AG09319 (cell line): ENCODE measurements at regions not wholly inside any gene's neighbourhood (a gene's known extent, or its start where the extent isn't known, plus 50 kb on each side); places are given as distances from the start of the nearest gene placed in this dataset.

Experiments used
- DNase-seq: peaks from one replicate; pipeline ENCODE4 v3.0.0-alpha.2; 2010; ENCODE audit warnings: low read depth; ENCODE audit errors: extremely low read depth
- CTCF ChIP-seq: IDR thresholded peaks from 2 replicates; pipeline ENCODE4 v1.5.1; 2011; ENCODE audit warnings: low read depth, mild to moderate bottlenecking, inconsistent platforms, low read length, moderate library complexity

DNA sequence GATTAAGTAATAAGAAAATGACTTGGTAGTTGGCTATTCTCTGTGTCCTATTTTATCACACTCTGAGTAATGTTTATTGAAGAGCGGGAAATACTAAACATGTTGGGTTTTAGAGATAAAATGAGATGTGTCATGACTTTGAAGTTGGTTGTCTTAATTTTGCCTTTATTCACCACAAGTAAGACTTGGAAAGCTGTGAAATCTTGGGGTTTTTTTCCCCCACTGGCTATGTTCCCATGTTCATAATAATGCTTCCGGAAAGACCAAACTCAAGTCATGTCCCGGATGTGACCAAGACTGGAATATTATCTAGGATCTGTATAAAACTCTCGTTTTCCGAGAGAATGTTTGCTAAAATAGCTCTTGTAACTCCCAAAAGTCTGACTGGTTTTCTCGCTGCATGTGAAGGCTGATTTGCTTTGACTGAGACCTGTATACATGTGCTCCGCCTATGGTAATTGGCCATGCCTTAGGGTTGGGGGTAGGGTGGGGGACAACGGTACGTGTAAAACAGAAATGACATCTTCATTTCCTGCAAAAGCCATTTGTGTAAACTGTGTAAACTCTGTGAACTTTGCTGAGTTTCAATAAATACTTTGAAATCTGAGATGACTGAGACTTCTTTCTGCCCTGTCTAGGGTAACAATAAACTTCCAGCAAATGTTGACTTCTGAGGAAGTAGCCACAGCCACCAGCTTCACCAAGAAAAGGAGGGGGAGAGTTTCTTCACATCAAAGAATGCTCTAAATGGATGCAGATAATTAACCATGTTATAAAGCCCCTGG lies 169.6 kb downstream of the ZNF365 start:
- TF ChIP-seq CTCF = no peak
- DNase-seq = no peak

DNA sequence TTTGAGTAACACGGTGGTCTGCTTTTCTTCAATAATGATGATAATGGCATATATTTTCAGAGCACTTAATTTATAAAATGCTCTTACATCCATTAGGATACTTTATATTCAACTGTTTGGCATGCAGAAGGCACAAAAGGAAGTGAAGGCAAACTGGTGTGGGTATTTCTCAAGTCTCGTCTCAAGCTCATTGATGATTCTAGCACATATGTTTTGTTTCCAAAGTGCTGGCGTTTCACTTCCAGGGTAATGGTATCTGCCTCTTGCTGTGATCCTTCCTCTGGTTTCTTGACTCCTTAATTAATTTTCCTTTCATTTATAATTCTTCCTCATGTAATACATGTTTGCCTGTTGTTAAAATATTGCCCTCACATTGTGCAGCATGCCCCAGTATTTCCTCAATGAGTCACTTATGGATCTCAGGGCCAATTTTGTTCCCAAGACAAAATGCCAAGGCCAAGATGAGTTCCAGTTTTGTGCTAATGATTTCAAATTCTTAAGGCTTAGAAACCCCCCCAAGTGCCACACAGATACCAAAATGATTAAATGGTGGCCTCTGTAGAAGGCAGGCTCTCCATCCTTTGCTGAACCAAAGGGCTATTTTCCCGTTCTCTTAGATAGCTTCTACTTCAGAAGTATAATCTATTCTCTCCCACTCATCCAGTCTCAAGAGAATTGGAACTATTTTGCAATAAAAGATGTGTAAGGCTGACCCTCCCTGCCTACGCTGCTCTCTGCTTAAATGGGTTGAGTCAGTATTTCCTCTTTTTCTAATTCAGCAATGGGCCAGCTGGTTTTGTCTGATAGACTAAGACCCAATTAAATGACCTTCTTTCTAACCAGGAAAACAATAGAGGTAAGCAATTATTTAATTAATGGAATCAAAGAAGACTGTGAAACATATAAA lies 171.2 kb downstream of the ZNF365 start:
- DNase-seq = peak; percentile 20
- no peak for TF ChIP-seq CTCF

DNA sequence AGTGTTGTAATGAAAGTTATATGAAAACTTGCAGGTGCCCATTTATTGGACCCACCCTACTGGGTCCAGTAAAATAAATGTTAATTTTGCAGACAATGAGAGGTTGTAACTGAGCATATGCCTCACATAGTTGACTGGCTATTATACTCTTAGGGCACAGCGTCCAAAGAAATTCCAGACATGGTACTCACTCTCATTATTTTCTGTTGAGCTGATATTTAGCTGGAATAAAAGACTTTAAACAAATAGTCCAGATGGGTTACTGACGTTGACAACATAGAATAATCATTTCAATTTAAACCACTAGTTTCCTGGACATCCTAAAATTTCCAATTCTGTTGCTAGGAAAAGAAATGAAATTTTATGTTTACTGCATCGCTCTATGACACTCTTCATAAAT lies 174.5 kb downstream of the ZNF365 start:
- DNase-seq = no peak
- TF ChIP-seq CTCF = no peak

- no peak for DNase-seq
- no peak for TF ChIP-seq CTCF
Measured at GRCh38 chr10:62550173-62550572, 176.0 kb downstream of the ZNF365 start.

DNA sequence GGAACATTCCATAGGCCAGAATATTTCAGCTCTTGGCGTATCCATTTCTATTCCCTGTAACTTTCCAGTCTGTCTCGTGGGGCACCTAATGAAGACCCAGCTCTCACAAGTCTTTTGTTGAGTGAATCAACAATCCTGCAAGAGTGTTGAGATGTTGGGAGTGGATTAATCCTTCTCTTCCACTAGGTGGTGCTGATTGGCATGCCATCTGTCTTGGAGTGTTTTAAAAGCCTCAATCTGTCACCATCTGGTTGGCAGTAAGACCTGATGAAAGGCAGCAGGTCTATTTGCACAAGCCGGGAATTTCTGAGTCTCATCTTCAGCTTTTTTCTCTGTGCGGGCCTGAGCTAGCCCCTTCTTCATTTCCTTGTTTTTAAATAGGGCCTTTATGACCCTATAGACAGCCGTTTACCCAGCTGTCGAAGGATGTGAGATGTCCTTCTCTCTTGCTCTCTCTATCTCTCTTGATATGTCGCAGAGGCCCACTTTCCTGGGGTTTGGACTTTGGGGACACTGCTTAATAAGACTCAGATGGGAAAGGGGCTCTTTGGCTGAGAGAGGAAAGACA lies 180.5 kb downstream of the ZNF365 start:
- peak; percentile 68 for TF ChIP-seq CTCF
- peak; percentile 27 for DNase-seq

- TF ChIP-seq CTCF = no peak
- no peak for DNase-seq
Measured at GRCh38 chr10:62559481-62560200, 185.5 kb downstream of the ZNF365 start.
